ENCODE measurements at regions not wholly inside any gene's neighbourhood (a gene's known extent, or its start where the extent isn't known, plus 50 kb on each side); places are given as distances from the start of the nearest gene placed in this dataset.

DNA sequence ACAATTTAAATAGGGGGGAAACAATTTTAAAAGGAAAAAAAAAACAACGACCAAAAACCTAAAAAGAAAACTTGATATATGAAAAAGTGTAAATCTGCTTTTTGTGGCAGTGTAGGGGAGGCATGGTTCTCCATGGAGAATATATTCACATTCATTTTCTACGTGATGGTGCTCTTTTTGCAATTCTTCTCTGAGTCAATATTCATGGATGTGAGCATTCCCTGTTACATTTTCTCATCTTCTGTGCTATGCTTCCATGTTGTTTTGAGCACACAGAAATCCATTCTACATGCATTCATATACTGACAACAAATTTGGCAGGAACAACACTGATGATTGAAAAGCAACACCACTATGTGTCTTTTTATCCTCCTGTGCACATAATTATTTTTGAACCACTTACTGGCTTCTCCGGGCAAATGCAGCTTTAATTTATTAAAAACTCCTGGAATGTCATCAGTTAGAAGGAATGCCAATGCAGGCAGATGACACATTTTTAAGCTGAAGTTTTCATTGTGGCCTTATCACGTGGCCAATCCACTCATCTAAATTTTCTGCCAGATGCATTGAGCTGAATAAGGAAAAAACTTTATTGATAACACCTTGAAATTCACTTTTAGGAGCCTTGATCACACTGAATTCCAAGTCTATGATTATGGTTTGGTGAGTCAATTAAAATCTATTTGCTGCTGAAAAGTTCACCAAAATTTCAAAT lies 590.6 kb downstream of the NUF2 start:
- TF ChIP-seq, protein P1, sequence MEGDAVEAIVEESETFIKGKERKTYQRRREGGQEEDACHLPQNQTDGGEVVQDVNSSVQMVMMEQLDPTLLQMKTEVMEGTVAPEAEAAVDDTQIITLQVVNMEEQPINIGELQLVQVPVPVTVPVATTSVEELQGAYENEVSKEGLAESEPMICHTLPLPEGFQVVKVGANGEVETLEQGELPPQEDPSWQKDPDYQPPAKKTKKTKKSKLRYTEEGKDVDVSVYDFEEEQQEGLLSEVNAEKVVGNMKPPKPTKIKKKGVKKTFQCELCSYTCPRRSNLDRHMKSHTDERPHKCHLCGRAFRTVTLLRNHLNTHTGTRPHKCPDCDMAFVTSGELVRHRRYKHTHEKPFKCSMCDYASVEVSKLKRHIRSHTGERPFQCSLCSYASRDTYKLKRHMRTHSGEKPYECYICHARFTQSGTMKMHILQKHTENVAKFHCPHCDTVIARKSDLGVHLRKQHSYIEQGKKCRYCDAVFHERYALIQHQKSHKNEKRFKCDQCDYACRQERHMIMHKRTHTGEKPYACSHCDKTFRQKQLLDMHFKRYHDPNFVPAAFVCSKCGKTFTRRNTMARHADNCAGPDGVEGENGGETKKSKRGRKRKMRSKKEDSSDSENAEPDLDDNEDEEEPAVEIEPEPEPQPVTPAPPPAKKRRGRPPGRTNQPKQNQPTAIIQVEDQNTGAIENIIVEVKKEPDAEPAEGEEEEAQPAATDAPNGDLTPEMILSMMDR (IDR thresholded peaks at IDR 0.05) = no peak
- DNase-seq (ENCODE audit: low spot score) = no peak
- no peak overlapping the region for H3K27ac ChIP-seq
- H3K4me3 ChIP-seq = no peak overlapping the region

DNA sequence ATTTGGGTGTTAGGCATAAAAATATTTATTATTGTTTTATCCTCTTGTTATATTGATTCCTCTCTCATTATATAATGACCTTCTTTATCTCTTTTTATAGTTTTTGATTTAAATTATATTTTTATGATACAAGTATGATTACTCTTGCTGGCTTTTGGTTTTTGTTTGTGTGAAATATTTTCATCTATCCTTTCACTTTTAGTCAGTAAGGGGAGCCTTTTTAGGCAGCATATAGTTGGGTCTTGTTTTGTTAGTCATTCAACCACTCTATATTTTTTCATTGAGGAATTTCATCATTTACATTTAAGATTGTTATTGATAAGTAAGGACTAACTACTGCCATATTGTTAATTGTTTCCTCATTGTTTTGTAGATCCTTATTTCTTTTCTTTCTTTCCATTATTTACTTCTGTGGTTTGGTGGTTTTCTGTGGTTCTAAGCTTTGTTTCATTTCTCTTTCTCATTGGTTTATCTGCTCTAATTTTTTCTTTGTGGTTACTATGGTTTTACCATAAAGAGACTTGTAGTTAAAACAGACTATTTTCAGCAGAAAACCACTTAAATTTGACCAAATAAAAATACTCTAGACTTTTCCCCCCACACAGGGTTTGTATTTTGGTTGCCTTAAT lies 593.1 kb downstream of the NUF2 start:
- DNase-seq (ENCODE audit: low spot score) = no peak
- no peak overlapping the region for H3K4me3 ChIP-seq
- TF ChIP-seq, protein P1 (IDR thresholded peaks at IDR 0.05) = no peak
- no peak overlapping the region for H3K27ac ChIP-seq

DNA sequence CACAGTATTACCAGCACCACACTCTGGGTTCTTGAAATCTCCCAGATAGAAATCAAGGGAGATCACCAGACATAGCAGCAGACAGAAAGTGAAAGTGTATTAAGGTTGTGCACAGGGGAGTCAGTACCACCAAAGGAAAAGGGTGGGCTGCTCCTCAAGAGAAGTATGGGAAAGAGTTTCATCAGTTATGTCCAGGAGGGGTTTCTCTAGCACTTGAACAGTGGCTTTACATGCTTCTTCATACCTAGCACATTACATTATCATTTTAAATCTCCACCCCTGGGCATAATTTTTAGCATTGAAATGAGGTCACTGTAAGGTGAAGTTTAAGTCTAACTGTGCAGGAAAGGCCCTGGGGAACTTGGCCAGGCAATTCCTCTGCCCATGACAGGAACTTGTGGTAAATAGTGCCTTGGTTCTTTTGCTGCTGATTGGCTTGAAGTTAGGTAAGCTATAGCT lies 601.0 kb downstream of the NUF2 start:
- no peak overlapping the region for H3K27ac ChIP-seq
- no peak for DNase-seq (ENCODE audit: low spot score)
- H3K4me3 ChIP-seq = no peak overlapping the region
- TF ChIP-seq, protein P1 (IDR thresholded peaks at IDR 0.05) = no peak

DNA sequence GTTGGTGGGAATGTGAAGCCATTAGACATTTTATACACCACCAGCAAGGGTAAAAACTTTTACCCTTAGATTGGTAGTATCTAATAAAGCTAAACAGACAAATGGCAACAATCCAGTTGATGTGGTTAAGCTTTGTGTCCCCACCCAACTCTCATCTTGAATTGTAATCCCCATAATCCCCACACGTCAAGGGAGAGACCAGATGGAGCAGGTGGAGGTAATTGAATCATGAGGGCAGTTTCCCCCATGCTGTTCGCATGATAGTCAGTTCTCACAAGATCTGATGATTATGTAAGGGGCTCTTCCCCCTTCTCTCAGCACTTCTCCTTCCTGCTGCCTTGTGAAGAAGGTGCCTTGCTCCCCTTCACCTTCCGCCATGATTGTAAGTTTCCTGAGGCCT lies 602.3 kb downstream of the NUF2 start:
- Histone ChIP-seq H3K4me3 (no peak overlapping the region), H3K27ac (no peak overlapping the region)
- TF ChIP-seq, protein P1 (IDR thresholded peaks at IDR 0.05) = no peak
- DNase-seq (ENCODE audit: low spot score) = no peak

DNA sequence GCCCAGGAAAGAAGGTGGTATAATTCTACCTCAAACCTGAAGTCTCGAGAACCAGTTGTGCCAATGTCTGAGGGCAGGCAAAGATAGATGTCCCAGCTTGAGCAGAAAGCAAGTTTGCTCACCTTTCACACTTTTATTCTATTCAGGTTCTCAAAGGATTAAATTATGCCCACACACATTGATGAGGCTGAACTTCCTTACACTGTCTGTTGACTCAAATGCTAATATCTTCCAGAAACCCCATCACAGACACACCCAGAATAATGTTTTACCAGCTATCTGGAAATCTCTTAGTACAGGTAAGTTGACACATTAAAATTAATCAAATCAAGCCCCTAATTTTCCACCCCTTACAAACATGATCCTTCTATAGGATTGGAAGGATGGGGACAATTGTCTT lies 605.7 kb downstream of the NUF2 start:
- H3K27ac ChIP-seq = no peak overlapping the region
- TF ChIP-seq, protein P1 (IDR thresholded peaks at IDR 0.05) = no peak
- H3K4me3 ChIP-seq = no peak overlapping the region
- DNase-seq (ENCODE audit: low spot score) = no peak

DNA sequence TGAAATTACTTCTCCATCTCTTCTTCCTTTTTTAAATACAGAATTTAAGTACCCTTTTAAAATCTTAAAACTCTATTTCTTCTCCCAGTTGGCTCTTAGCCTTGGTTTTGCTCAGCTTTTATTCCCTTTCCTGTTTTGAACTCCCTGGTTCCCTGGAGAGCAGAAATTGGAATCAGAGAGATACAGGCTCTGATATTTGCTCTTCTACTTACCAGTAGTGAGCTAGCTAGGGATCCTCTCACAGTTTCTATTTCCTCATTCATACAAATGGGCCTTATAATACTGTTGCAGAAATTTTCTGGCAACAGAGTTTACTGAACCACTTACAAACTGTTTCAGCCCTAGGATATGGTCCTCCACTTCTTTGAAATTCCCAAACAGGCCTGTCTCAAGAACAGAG lies 606.3 kb downstream of the NUF2 start:
- TF ChIP-seq, protein P1 (IDR thresholded peaks at IDR 0.05) = no peak
- H3K27ac ChIP-seq = no peak overlapping the region
- no peak for DNase-seq (ENCODE audit: low spot score)
- H3K4me3 ChIP-seq = no peak overlapping the region

DNA sequence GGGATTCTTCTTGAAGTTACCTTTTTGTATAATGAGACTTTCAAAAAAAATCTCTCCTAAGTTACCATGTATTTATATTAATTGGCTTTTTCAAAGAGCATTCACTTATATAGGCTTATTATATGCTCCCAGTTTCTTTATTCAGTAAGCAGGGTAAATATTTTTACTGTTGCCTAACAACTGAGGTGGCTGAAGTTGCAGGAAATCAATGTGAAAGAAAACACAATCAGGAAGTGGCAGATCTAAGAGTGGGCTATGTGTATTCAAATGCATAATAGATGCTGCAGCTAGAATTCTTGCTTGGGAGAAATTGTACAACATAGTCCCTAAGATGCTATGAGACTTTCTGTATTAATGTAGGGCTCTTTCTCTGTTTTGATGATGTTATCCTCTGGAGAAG lies 606.9 kb downstream of the NUF2 start:
- TF ChIP-seq, protein P1 (IDR thresholded peaks at IDR 0.05) = no peak
- Histone ChIP-seq H3K27ac (no peak overlapping the region), H3K4me3 (no peak overlapping the region)
- no peak for DNase-seq (ENCODE audit: low spot score)

Data from coronary artery (tissue), 2 donors.